Testis (tissue), 2 donors: ENCODE measurements at regions not wholly inside any gene's neighbourhood (a gene's known extent, or its start where the extent isn't known, plus 50 kb on each side); places are given as distances from the start of the nearest gene placed in this dataset.

Source experiments
- DNase-seq: peaks from one replicate; pipeline ENCODE4 v3.0.0-alpha.2; 2019
- H3K27ac ChIP-seq, 2 donors: fragments of 200-600 bp; sonication (generic); one replicate each; pipeline ENCODE4 v1.5.1; 2019
- H3K27me3 ChIP-seq: fragments of 200-600 bp; sonication (generic); one replicate; pipeline ENCODE4 v1.5.1; 2019
- H3K36me3 ChIP-seq: fragments of 200-600 bp; sonication (generic); one replicate; pipeline ENCODE4 v1.5.1; 2017; ENCODE audit warnings: low read depth; ENCODE audit errors: missing control alignments
- H3K4me1 ChIP-seq: fragments of 200-600 bp; sonication (generic); one replicate; pipeline ENCODE4 v1.5.1; 2019
- H3K4me3 ChIP-seq, 2 donors: fragments of 200-600 bp; sonication (generic); one replicate each; pipeline ENCODE4 v1.5.1; 2017 to 2019
- H3K9me3 ChIP-seq: fragments of 200-600 bp; sonication (generic); one replicate; pipeline ENCODE4 v1.5.1; 2017
- CTCF ChIP-seq, 3 experiments: fragments of 450-650 bp in 2 of 3; fragments of 200-600 bp in 1 of 3; sonication (generic) in 1 of 3; IDR thresholded peaks; one replicate each; pipeline ENCODE4 v1.5.1; 2016 to 2019; ENCODE audit warnings: antibody characterized with exemption in 3 of 3, mild to moderate bottlenecking in 2 of 3, moderate library complexity in 1 of 3
- POLR2A ChIP-seq: fragments of 450-650 bp; IDR thresholded peaks from one replicate; pipeline ENCODE4 v1.6.1; 2017; ENCODE audit warnings: antibody characterized with exemption, mild to moderate bottlenecking, moderate library complexity
- WGBS, 2 donors: methylation state at CpG; one replicate each; pipeline ENCODE4 v1.1.5; 2018; 5-methylcytosine and 5-hydroxymethylcytosine counted together
- intact Hi-C: fragments of 100-400 bp; cut with DNase I; formaldehyde crosslinking; loops from one replicate; pipeline ENCODE4 v1.15.1; 2023; ENCODE audit warnings: low total_unique reads

GRCh38 chr3:21839592-21839991 is 88.6 kb upstream of the ZNF385D start:
- no peaks in the 10 kb centered on the region for H3K9me3 ChIP-seq
- no peak overlapping the region for H3K4me3 ChIP-seq
- H3K36me3 ChIP-seq = no peaks in the 10 kb centered on the region
- 70 to 72% methylated on average over 3 of the region's 3 CpGs for WGBS, 2 donors
- intact Hi-C loops = no loop called here
- no peaks in the 10 kb centered on the region for H3K4me1 ChIP-seq
- DNase-seq = peak; percentile 29
- no peak for TF ChIP-seq POLR2A
- no peak for TF ChIP-seq CTCF (IDR thresholded peaks at IDR 0.05)
- H3K27me3 ChIP-seq = no peaks in the 10 kb centered on the region
- no peak overlapping the region for H3K27ac ChIP-seq

- H3K9me3 ChIP-seq = no peaks in the 10 kb centered on the region
- WGBS, 2 donors = 88 to 89% methylated on average over 2 of the region's 2 CpGs
- no peak for TF ChIP-seq POLR2A
- no peak for TF ChIP-seq CTCF (IDR thresholded peaks at IDR 0.05)
- no peak overlapping the region for H3K27ac ChIP-seq
- no peak overlapping the region for H3K4me3 ChIP-seq
- no peaks in the 10 kb centered on the region for H3K4me1 ChIP-seq
- no peak for DNase-seq
- intact Hi-C loops = no loop called here
- no peaks in the 10 kb centered on the region for H3K27me3 ChIP-seq
- no peaks in the 10 kb centered on the region for H3K36me3 ChIP-seq
These were observed 96.0 kb upstream of the ZNF385D start for GRCh38 chr3:21847005-21847404.

GRCh38 chr3:21859124-21860081 is 108.4 kb upstream of the ZNF385D start:
- Histone ChIP-seq H3K4me3 (no peak overlapping the region), H3K27ac (no peak overlapping the region), H3K4me1 (no peaks in the 10 kb centered on the region), H3K36me3 (no peaks in the 10 kb centered on the region), H3K9me3 (no peaks in the 10 kb centered on the region), H3K27me3 (no peaks in the 10 kb centered on the region)
- 40 to 43% methylated on average over 10 of the region's 10 CpGs for WGBS, 2 donors
- intact Hi-C loops = no loop called here
- DNase-seq = no peak
- TF ChIP-seq POLR2A = no peak
- TF ChIP-seq CTCF (IDR thresholded peaks at IDR 0.05) = no peak

GRCh38 chr3:21860082-21860475 is 109.1 kb upstream of the ZNF385D start:
- Histone ChIP-seq H3K4me3 (no peak overlapping the region), H3K9me3 (no peaks in the 10 kb centered on the region), H3K27ac (no peak overlapping the region), H3K27me3 (no peaks in the 10 kb centered on the region), H3K4me1 (no peaks in the 10 kb centered on the region), H3K36me3 (no peaks in the 10 kb centered on the region)
- intact Hi-C loops = no loop called here
- TF ChIP-seq CTCF (IDR thresholded peaks at IDR 0.05) = no peak
- no peak for TF ChIP-seq POLR2A
- 61 to 71% methylated on average over 1 of the region's 1 CpG for WGBS, 2 donors
- no peak for DNase-seq

DNA sequence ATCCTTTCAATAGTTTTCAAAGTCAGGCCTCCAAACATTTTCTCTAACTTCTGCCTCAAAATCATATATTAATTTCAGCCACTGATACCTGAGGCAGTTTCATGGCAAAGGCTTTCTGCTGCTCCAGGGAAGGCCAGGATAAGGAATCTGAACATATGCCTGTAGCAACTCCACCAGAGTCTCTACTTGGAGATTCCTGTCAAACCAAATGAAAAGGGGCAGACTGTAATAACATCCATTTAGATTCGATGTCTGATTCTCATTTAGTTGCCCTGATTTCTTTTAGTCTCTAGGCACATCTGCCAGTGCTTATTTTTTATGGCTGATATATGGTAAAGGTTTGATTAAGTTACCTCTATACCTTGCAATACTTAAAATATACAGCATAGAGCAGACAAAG is 109.6 kb upstream of the ZNF385D start:
- TF ChIP-seq CTCF (IDR thresholded peaks at IDR 0.05) (no peak), POLR2A (no peak)
- intact Hi-C loops = no loop called here
- WGBS, 2 donors = 76 to 89% methylated on average over 1 of the region's 1 CpG

More for the DNA sequence above, 109.6 kb upstream of the ZNF385D start:
- H3K4me3 ChIP-seq = no peak overlapping the region
- no peaks in the 10 kb centered on the region for H3K36me3 ChIP-seq
- no peaks in the 10 kb centered on the region for H3K27me3 ChIP-seq
- H3K27ac ChIP-seq = no peak overlapping the region
- H3K4me1 ChIP-seq = no peaks in the 10 kb centered on the region
- no peak for DNase-seq
- H3K9me3 ChIP-seq = no peaks in the 10 kb centered on the region
